T-helper 2 cell treated with Interferon-gamma antibody and Interleukin-4, amounts not matched to agents 5 μg/mL and 100 μg/mL, for 36 hours (primary cell): ENCODE measurements at regions not wholly inside any gene's neighbourhood (a gene's known extent, or its start where the extent isn't known, plus 50 kb on each side); places are given as distances from the start of the nearest gene placed in this dataset.
"Not testable (repeated sequence)": the region's sequence is repeated elsewhere in the genome, so short reads cannot be mapped to it uniquely, and the experiment has no call there.

Experiments
- DNase-seq: peaks from one replicate; pipeline ENCODE4 v3.0.0; 2021; ENCODE audit warnings: low spot score
- H3K27ac Mint-ChIP-seq: one replicate; pipeline ENCODE4 v1.8.0; 2021; ENCODE audit warnings: mild to moderate bottlenecking, mixed read lengths
- H3K27me3 Mint-ChIP-seq: one replicate; pipeline ENCODE4 v1.8.0; 2021; ENCODE audit warnings: low read depth, mixed read lengths
- H3K36me3 Mint-ChIP-seq: one replicate; pipeline ENCODE4 v1.8.0; 2021; ENCODE audit warnings: low read depth, mixed read lengths
- H3K4me1 Mint-ChIP-seq: one replicate; pipeline ENCODE4 v1.8.0; 2021; ENCODE audit warnings: low read depth, mixed read lengths
- H3K4me3 Mint-ChIP-seq: one replicate; pipeline ENCODE4 v1.8.0; 2022; ENCODE audit warnings: mild to moderate bottlenecking, moderate library complexity, mixed read lengths
- H3K9me3 Mint-ChIP-seq: one replicate; pipeline ENCODE4 v1.8.0; 2021; ENCODE audit warnings: mixed read lengths

GRCh38 chr2:146385031-146385430 lies 1459.8 kb upstream of the ACVR2A start:
- no peaks in the 10 kb centered on the region for H3K9me3 Mint-ChIP-seq
- no peaks in the 10 kb centered on the region for H3K27me3 Mint-ChIP-seq
- H3K36me3 Mint-ChIP-seq: no peaks in the 10 kb centered on the region
- H3K27ac Mint-ChIP-seq: no peak overlapping the region
- H3K4me1 Mint-ChIP-seq: no peaks in the 10 kb centered on the region
- H3K4me3 Mint-ChIP-seq: no peak overlapping the region
- DNase-seq: no peak

- no peaks in the 10 kb centered on the region for H3K36me3 Mint-ChIP-seq
- H3K9me3 Mint-ChIP-seq: peaks cover 4% of the 10 kb centered on the region
- no peaks in the 10 kb centered on the region for H3K4me1 Mint-ChIP-seq
- no peak overlapping the region for H3K27ac Mint-ChIP-seq
- no peaks in the 10 kb centered on the region for H3K27me3 Mint-ChIP-seq
- no peak for DNase-seq
- H3K4me3 Mint-ChIP-seq: no peak overlapping the region
Measured at GRCh38 chr2:146376511-146377064, 1468.2 kb upstream of the ACVR2A start.

- no peak for DNase-seq
- Mint-ChIP-seq H3K4me1 (no peaks in the 10 kb centered on the region), H3K36me3 (no peaks in the 10 kb centered on the region), H3K27me3 (no peaks in the 10 kb centered on the region), H3K27ac (no peak overlapping the region), H3K4me3 (no peak overlapping the region), H3K9me3 (peaks cover 13% of the 10 kb centered on the region)
Measured at GRCh38 chr2:146374505-146374904, 1470.3 kb upstream of the ACVR2A start.

- not testable (repeated sequence) for H3K27ac Mint-ChIP-seq, H3K4me3 Mint-ChIP-seq, DNase-seq, H3K27me3 Mint-ChIP-seq, H3K36me3 Mint-ChIP-seq, H3K4me1 Mint-ChIP-seq
- peaks cover 13% of the 10 kb centered on the region for H3K9me3 Mint-ChIP-seq
Measured at GRCh38 chr2:146371364-146371763, 1473.5 kb upstream of the ACVR2A start.

GRCh38 chr2:146370826-146371225 lies 1474.0 kb upstream of the ACVR2A start:
- H3K27me3 Mint-ChIP-seq: no peaks in the 10 kb centered on the region
- peaks cover 13% of the 10 kb centered on the region for H3K9me3 Mint-ChIP-seq
- H3K4me1 Mint-ChIP-seq: no peaks in the 10 kb centered on the region
- no peak for DNase-seq
- H3K4me3 Mint-ChIP-seq: no peak overlapping the region
- no peaks in the 10 kb centered on the region for H3K36me3 Mint-ChIP-seq
- H3K27ac Mint-ChIP-seq: no peak overlapping the region

- Mint-ChIP-seq H3K27me3 (no peaks in the 10 kb centered on the region), H3K36me3 (no peaks in the 10 kb centered on the region), H3K27ac (no peak overlapping the region), H3K9me3 (peaks cover 9% of the 10 kb centered on the region), H3K4me3 (no peak overlapping the region), H3K4me1 (no peaks in the 10 kb centered on the region)
- no peak for DNase-seq
Measured at GRCh38 chr2:146366276-146366675, 1478.6 kb upstream of the ACVR2A start.

GRCh38 chr2:146365041-146365440 lies 1479.8 kb upstream of the ACVR2A start:
- Mint-ChIP-seq H3K4me3 (no peak overlapping the region), H3K27ac (no peak overlapping the region), H3K36me3 (no peaks in the 10 kb centered on the region), H3K27me3 (no peaks in the 10 kb centered on the region), H3K4me1 (no peaks in the 10 kb centered on the region), H3K9me3 (no peaks in the 10 kb centered on the region)
- no peak for DNase-seq

- no peak overlapping the region for H3K4me3 Mint-ChIP-seq
- H3K36me3 Mint-ChIP-seq: no peaks in the 10 kb centered on the region
- DNase-seq: no peak
- H3K27ac Mint-ChIP-seq: no peak overlapping the region
- H3K9me3 Mint-ChIP-seq: no peaks in the 10 kb centered on the region
- no peaks in the 10 kb centered on the region for H3K27me3 Mint-ChIP-seq
- H3K4me1 Mint-ChIP-seq: no peaks in the 10 kb centered on the region
Measured at GRCh38 chr2:146363731-146364130, 1481.1 kb upstream of the ACVR2A start.

GRCh38 chr2:146351689-146352088 lies 1493.1 kb upstream of the ACVR2A start:
- Mint-ChIP-seq H3K27ac (no peak overlapping the region), H3K36me3 (no peaks in the 10 kb centered on the region), H3K27me3 (no peaks in the 10 kb centered on the region), H3K4me1 (no peaks in the 10 kb centered on the region), H3K9me3 (peaks cover 5% of the 10 kb centered on the region), H3K4me3 (no peak overlapping the region)
- no peak for DNase-seq

GRCh38 chr2:146349334-146349733 lies 1495.5 kb upstream of the ACVR2A start:
- Mint-ChIP-seq H3K27me3 (no peaks in the 10 kb centered on the region), H3K4me3 (no peak overlapping the region), H3K36me3 (no peaks in the 10 kb centered on the region), H3K27ac (no peak overlapping the region), H3K4me1 (no peaks in the 10 kb centered on the region), H3K9me3 (no peaks in the 10 kb centered on the region)
- DNase-seq: no peak

GRCh38 chr2:146324951-146325350 lies 1519.9 kb upstream of the ACVR2A start:
- Mint-ChIP-seq H3K4me3 (no peak overlapping the region), H3K27ac (no peak overlapping the region), H3K4me1 (no peaks in the 10 kb centered on the region), H3K27me3 (no peaks in the 10 kb centered on the region), H3K36me3 (no peaks in the 10 kb centered on the region), H3K9me3 (no peaks in the 10 kb centered on the region)
- no peak for DNase-seq

- no peaks in the 10 kb centered on the region for H3K27me3 Mint-ChIP-seq
- no peak overlapping the region for H3K27ac Mint-ChIP-seq
- H3K36me3 Mint-ChIP-seq: no peaks in the 10 kb centered on the region
- H3K4me1 Mint-ChIP-seq: no peaks in the 10 kb centered on the region
- no peak for DNase-seq
- H3K4me3 Mint-ChIP-seq: no peak overlapping the region
- H3K9me3 Mint-ChIP-seq: no peaks in the 10 kb centered on the region
Measured at GRCh38 chr2:146323564-146323963, 1521.3 kb upstream of the ACVR2A start.

GRCh38 chr2:146321175-146321574 lies 1523.7 kb upstream of the ACVR2A start:
- Mint-ChIP-seq H3K4me3 (no peak overlapping the region), H3K36me3 (no peaks in the 10 kb centered on the region), H3K9me3 (no peaks in the 10 kb centered on the region), H3K4me1 (no peaks in the 10 kb centered on the region), H3K27me3 (no peaks in the 10 kb centered on the region), H3K27ac (no peak overlapping the region)
- DNase-seq: no peak

GRCh38 chr2:146317959-146318358 lies 1526.9 kb upstream of the ACVR2A start:
- Mint-ChIP-seq H3K27ac (no peak overlapping the region), H3K9me3 (no peaks in the 10 kb centered on the region), H3K4me1 (no peaks in the 10 kb centered on the region), H3K4me3 (no peak overlapping the region), H3K27me3 (no peaks in the 10 kb centered on the region), H3K36me3 (no peaks in the 10 kb centered on the region)
- DNase-seq: no peak

GRCh38 chr2:146312899-146313298 lies 1531.9 kb upstream of the ACVR2A start:
- Mint-ChIP-seq H3K27ac (no peak overlapping the region), H3K9me3 (no peaks in the 10 kb centered on the region), H3K27me3 (no peaks in the 10 kb centered on the region), H3K4me3 (no peak overlapping the region), H3K4me1 (no peaks in the 10 kb centered on the region), H3K36me3 (no peaks in the 10 kb centered on the region)
- DNase-seq: no peak
